ENCODE measurements at regions not wholly inside any gene's neighbourhood (a gene's known extent, or its start where the extent isn't known, plus 50 kb on each side); places are given as distances from the start of the nearest gene placed in this dataset.

- no peak for TF ChIP-seq CREB1 (CRISPR knock-in tag; IDR thresholded peaks at IDR 0.05)
- no peak for TF ChIP-seq CTCF (IDR thresholded peaks at IDR 0.05)
- TF ChIP-seq PRDM15 (CRISPR knock-in tag; IDR thresholded peaks at IDR 0.05): no peak
- TF ChIP-seq TCF7 (CRISPR knock-in tag; IDR thresholded peaks at IDR 0.05; ENCODE audit: low read depth): no peak
- no peak for TF ChIP-seq FOXK1 (CRISPR knock-in tag; IDR thresholded peaks at IDR 0.05)
- TF ChIP-seq ZNF121 (CRISPR knock-in tag; IDR thresholded peaks at IDR 0.05): no peak
- TF ChIP-seq CBFB (CRISPR knock-in tag; IDR thresholded peaks at IDR 0.05; ENCODE audit: low read depth): no peak
- no peak for TF ChIP-seq ZBTB21 (CRISPR knock-in tag; IDR thresholded peaks at IDR 0.05; ENCODE audit: borderline replicate concordance)
- no peak for TF ChIP-seq ZNF138 (CRISPR knock-in tag; conservative IDR thresholded peaks at IDR 0.05)
- TF ChIP-seq MAX (CRISPR knock-in tag; IDR thresholded peaks at IDR 0.05): no peak
- TF ChIP-seq USF2 (CRISPR knock-in tag; IDR thresholded peaks at IDR 0.05): no peak
These were observed 244.3 kb upstream of the CHD6 start for GRCh38 chr20:41862476-41862875.
